ENCODE measurements at regions not wholly inside any gene's neighbourhood (a gene's known extent, or its start where the extent isn't known, plus 50 kb on each side); places are given as distances from the start of the nearest gene placed in this dataset.

DNA sequence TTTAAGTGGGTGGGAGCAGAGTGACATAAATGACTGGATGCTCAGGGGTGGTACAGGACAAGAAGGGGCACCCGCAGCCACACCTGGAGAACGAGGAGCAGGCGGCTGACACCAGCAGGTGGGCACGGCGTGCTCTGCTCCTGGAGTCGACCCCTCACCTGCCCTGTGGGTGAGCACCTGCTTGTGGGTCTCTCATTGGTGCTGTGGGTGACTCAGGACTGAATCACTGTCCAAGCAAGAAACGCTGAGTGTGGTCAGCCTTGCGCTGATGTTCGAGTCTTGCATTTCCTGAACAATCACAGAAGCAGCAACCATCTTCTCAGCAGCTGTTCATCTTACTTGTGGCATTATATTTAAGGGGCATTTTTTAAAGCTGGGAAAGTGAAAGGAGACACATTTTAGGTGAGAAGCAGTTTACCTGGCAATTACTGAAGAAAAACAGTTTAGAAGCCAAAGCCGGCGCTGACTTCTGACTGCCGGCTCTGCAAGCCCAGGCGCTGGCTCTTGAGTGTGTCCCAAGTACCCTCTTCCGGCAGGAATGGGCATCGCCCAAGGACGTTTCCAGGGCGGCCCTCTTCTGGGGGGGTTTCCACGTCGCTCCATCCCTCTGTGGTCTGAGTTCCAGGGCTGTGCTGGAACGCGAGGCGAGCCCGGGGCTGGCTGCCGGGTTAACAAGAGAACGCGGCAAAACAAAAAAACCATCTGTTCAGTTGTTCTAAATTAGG lies 145.2 kb upstream of the PFKP start:
- no peak for TF ChIP-seq POLR2A (IDR thresholded peaks at IDR 0.05)
- TF ChIP-seq, protein P1, sequence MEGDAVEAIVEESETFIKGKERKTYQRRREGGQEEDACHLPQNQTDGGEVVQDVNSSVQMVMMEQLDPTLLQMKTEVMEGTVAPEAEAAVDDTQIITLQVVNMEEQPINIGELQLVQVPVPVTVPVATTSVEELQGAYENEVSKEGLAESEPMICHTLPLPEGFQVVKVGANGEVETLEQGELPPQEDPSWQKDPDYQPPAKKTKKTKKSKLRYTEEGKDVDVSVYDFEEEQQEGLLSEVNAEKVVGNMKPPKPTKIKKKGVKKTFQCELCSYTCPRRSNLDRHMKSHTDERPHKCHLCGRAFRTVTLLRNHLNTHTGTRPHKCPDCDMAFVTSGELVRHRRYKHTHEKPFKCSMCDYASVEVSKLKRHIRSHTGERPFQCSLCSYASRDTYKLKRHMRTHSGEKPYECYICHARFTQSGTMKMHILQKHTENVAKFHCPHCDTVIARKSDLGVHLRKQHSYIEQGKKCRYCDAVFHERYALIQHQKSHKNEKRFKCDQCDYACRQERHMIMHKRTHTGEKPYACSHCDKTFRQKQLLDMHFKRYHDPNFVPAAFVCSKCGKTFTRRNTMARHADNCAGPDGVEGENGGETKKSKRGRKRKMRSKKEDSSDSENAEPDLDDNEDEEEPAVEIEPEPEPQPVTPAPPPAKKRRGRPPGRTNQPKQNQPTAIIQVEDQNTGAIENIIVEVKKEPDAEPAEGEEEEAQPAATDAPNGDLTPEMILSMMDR (IDR thresholded peaks at IDR 0.05) = no peak
